ENCODE measurements at regions not wholly inside any gene's neighbourhood (a gene's known extent, or its start where the extent isn't known, plus 50 kb on each side); places are given as distances from the start of the nearest gene placed in this dataset.
A peak's percentile ranks its signal among the peaks of the same experiment; 100 is the strongest.
"Not testable (repeated sequence)": the region's sequence is repeated elsewhere in the genome, so short reads cannot be mapped to it uniquely, and the experiment has no call there.

DNA sequence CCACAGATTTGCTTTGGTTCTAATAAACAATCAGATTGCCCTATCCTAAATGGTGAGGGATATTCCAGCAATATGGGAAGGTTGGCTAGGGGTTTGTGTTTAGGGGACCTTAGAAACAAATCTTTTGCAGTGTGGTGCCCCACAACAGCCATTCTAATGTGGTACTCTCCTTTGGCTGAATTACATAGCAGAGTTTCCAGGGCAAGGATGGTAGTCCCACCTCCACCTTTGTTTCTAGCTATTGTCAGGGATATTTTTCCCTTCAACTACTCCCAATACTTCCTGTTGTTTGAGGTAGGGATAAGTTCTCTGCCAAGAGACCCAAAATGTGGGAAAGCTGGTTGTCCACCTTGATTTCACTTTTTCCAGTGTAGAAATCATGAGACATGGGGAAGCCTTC is 494.7 kb upstream of the CHORDC1 start:
- DNase-seq, result no peak

DNA sequence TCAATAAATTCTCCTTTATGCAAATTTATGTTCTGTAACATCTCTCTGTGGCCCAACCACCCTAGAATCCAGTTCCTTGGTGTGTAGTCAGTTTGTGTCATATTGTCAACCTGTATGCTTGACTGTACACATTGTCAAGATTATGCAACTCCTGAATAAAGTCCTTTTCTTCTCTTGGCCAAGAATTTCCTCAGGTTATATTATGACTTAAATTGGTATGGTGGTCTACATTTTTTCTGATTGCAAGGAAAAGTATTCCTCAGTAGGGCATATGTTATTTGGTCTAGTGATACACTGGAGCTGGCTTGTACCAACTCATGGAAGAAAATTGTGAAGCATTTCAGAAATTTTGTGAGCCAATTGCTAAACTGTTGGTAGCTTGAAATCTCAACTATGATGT is 482.8 kb upstream of the CHORDC1 start:
- no peak for DNase-seq

DNA sequence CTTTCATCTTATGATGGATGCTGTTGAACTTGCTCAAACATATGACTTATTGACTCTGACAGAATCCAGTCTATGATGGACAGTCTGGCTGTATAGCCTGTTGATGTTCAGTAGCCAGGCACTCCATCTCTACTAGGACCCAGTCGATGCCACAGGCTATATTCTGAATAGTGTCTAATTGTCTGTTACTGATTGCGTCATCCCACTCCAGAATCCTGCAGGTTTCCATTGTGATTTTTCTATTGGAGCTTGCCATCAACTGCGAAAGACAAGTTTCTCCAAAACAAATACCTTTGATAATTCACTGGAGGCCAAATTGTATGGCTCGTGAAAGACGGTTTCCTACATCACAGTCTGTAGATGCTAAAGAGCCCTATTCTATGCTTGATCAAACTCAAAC is 481.7 kb upstream of the CHORDC1 start:
- no peak for DNase-seq

DNA sequence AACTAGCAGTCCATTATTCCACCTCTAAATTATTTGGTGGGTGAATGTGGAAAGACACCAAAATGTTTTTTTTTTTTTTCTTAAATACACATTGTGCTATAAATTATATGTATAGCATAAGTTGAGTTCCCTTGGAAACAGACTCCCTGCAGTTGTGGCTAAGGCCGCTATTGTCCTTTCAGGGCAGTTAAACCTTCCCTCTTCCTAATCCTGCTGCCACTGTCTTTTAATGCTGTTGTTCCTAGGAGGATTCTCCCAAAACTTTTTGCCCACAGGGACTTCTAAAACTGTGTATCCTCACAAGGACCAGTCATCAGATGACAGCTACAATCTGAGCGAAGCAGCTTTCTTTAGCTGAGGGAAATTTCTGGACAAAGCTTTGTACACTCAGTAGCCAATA is 478.9 kb upstream of the CHORDC1 start:
- DNase-seq, result no peak

DNA sequence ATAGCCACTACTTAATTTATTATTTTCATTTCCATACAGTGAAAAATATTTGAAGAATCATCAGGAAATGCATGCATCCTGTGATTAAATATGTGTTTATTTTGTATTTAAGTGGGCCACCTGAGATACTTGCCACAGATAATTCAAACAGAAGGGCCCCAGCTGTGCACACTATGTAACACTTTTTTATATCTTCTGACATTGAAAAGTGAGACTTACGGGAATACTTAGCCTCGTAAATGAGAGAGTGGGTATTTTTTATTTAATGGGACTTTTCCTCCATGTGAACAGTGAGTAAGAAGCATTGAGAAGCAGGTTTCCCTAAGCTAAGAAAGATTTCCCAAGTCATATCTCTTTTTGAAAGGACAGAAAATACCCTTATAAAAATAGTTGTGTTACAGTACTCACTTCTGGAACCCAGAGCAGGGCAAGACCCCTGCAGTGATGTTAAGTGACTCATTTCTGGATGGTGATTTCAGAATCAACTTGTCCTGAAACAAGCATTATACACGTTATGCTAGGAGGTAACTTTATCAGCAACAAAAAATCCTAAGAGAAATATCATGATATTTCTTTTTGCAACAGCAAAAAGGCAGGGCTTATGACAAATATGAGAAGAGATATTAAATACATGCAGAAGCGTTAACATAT is 478.1 kb upstream of the CHORDC1 start:
- no peak for DNase-seq

DNA sequence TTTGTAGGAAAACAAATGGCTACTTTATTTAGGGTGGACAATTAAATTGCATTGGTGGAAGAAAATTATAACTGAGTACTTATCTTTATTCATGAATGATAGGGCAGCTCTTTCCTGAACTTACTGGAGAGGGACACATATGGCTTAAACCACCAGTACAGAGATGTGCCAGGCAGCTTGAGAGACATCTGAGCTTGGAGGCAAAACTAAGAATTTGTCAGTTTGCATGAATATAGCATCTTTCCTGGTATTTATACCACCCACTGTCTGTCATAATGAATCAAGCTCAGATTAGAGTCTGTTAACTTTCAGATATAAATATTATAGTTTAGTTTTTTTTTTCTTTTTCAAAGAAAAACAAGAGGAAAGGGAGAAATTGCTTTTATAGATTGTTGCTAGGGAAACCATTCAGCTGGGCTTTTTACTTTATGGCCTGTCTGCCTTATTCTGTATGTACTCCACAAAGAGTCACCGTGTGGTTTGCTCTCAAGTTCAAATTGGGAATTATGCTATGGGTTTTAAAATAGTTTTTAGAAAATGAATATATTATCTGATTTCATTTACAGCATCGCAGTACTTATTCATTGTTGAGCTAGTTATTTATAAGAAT is 477.0 kb upstream of the CHORDC1 start:
- no peak for DNase-seq

DNA sequence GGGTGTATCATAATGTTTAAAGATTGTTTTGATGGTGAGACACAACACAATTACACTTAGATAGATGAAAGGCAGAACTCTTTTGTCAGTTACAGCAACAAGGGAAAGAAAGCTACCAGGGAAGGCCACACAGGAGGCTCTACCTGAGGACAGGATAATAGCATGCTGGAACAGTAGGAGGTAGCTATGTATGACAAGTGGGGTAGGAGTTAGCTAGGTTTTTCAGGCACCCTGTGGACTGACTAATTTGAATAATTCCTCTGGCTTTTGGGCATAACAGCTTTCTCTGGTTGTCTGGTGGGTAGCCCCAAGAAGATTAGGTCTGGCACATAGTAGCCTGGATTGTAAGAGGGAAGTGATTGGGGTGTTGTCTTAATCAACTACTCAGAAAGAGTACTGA is 475.4 kb upstream of the CHORDC1 start:
- no peak for DNase-seq

DNA sequence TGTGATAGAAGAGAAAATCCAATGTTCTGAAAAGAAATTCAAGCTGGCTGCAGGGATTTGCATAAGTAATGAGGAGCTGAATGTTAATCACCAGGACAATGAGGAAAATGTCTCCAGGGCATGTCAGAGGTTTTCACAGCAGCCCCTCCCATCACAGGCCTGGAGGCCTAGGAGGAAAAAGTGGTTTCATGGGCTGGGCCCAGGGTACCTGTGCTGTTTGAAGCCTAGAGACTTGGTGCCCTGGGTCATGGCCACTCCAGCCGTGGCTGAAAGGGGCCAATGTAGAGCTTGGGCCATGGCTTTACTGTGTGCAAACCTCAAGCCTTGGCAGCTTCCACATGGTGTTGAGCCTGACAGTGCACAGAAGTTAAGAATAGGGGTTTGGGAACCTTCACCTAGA is 452.6 kb upstream of the CHORDC1 start:
- DNase-seq, result not testable (repeated sequence)

DNA sequence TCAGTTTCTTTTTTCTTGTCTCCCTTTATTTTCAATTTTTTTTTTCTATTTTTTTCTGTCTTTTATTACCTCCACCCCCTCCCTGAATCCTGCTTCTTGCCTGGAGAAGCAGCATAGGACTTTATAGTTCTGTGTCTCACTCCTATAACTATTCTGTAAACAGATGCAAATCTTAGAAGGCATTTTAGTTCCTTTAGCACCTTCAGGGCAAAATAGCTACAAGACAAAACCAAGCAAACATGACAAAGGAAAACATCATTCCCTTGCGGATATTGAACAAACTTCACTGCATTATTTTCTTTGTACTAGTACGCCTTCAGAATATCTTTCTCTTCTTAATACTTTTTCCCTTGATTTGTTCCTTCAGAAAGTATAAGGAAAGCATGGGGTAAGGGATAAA is 446.2 kb upstream of the CHORDC1 start:
- no peak for DNase-seq

DNA sequence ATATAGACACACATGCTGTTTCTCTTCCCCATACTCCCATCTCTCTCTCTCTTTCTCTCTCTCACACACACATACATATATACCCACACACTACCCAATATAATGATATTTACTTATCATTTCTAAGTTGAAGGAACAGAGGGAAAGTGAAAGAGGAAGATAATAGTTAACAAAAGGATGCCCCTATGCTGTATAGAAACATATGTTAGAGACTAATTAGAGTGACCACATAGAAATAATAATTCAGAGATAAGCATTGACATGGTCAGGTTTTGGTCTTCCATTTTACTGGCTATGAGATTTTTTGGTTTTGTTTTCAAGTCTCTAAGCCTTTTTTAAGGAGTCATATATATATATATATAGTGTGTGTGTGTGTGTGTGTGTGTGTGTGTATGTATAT is 445.7 kb upstream of the CHORDC1 start:
- no peak for DNase-seq

DNA sequence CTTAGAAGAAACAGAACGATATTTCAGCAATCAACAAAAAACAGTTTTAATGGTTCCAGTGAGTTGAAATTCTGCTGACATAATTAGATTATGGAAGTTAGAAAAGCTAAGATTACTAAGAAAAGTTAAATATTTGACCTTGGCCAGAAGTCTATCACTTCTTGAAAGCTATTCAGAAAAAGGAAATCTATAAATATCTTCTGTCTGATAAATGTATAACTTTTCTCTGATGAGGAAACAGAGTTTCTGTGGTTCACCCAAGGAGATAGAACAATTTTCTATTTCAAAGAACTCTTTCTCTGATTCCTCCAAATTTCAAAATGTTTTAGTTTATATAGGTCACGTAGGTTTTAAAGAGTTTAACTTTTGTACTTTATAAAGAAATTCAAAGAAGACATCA is 438.4 kb upstream of the CHORDC1 start:
- DNase-seq, result no peak

DNA sequence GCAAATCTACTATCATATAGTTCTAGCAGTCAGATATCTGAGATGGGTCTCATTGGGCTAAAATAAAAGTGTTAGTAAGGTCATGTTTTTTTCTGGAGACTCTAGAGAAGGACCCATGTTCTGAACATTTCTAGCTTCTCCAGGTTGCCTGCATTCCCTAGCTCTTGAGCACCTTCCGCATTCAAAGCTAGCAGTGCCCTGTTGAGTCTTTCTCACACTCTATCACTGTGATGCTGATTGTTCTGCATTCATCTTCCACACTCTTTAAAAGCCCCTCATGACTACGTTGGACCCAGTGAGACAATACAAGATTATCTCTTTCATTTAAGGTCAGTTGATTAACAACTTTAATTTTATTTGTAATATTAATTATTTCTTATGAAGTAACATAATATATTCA is 433.3 kb upstream of the CHORDC1 start:
- no peak for DNase-seq

DNA sequence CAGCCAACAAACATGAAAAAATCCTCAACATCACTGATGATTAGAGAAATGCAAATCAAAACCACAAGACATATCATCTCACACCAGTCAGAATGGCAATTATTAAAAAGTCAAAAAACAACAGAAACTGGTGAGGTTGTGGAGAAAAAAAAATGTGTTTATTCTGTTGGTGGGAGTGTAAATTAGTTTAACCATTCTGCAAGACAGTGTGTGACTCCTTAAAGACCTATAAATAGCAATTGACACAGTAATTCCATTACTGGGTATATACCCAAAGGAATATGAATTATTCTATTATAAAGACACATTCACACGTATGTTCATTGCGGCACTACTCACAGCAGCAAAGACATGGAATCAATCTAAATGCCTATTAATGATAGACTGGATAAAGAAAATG is 427.3 kb upstream of the CHORDC1 start:
- DNase-seq, result no peak

DNA sequence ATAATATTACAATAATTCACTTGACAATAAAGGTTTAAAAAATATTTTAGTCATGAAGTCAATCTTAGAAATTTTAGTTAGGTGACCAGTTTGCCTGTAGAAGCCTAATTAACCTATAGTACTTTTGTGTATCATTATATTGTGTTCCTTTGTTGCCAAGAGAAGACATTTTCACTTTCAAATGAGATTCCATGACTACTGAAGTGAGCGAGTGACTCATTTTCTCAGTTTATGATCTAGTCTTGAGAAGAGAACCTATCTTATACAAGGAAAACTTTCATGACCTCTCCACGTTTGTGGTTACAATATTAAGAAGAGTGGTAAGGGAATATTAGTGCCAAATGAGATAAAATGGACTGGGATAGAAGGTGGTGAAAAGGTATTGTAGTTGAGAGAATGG is 423.9 kb upstream of the CHORDC1 start:
- DNase-seq, result no peak

DNA sequence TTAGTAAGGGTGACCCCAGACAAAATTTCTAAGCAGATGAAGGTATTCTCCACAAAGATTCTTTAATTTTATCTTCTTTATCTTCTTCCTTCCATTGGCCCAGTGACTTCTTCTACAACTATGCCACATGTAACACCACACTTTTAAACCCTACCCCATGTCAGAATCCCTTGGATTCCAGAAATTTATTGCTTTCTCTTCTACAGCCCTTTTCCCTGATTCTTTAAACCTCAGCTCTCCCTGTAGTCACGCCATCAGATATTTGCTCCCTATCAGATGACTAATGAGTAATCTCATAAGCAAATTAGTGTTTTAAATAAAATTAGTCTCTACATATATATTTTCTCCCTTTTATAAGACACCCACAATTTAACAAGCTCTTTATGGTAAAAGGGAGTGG is 423.4 kb upstream of the CHORDC1 start:
- no peak for DNase-seq

DNA sequence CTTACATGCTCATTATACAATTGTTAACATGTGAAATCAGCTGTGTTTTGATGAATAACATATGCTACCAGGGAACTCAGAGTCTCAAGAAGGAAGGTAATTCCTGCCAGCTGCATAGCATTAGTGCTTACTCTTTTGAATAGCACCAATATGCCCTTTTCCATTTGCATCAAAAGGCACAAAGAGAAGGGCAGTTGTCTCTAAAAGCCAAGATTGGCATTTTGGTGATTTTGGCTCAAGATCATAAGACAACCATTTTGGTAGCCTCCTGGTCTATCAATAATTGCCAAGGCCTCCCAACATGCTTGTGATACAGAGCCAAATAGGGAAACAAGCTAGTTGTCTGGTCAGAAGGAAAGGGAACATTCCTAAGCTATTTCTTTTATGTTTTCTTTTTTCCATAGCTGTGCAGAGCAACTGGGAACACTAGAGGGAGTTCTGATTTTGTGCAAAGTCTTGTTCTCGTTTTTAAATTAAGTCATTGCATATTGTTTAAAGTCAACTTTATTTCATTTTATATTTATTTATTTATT is 416.7 kb upstream of the CHORDC1 start:
- peak; percentile 49 for DNase-seq

DNA sequence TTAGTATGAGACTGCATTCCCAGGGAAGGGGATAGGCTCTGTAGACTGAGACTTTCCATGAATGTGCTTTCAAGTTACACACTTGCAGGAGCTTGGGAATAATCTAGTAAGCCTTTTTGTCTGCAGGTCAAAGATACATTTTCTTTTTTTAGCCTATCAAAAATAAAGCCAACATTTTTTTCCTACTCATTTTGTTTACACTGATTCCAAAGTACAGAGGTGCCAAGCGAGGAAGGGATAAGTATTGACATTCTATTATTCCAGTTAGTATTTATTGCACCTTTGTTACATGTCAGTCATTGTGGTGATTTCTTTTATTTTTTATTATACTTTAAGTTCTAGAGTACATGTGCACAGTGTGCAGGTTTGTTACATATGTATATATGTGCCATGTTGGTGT is 413.0 kb upstream of the CHORDC1 start:
- DNase-seq, result no peak

DNA sequence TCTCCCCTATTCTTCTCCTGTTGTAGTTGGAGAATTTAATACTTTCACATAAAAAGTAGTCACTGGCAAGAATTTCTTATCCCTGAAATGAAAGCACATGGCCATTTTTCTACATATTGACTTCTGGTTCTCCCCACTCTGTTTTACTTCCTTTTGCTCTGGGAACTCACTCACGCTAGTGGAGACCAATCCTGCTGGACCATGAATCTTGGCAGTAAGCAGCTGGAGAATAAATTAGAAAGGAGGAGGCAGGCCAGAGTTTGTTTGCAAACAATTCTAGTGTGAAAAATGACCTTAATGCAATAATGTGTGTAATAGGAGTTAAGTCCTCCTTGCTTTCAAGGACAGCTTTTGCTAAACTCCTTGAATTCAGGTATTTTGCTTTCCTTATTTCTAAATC is 412.3 kb upstream of the CHORDC1 start:
- no peak for DNase-seq

DNA sequence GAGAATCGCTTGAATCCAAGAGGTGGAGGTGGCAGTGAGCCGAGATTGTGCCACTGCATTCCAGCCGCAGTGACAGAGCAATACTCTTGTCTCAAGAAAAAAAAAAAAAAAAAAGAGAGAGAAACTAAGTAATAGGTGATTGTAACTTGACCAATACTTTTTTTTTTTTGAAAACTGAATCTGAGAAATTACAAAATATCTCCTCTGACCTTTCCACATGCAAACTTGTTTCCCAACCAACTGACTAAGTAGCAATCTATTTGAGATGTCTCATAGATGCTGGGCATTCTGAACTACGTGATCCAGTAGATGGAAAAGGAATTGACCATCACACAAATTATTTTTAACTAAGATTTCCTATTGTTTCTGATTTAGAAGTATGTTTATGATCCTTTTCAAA is 407.3 kb upstream of the CHORDC1 start:
- DNase-seq, result no peak

DNA sequence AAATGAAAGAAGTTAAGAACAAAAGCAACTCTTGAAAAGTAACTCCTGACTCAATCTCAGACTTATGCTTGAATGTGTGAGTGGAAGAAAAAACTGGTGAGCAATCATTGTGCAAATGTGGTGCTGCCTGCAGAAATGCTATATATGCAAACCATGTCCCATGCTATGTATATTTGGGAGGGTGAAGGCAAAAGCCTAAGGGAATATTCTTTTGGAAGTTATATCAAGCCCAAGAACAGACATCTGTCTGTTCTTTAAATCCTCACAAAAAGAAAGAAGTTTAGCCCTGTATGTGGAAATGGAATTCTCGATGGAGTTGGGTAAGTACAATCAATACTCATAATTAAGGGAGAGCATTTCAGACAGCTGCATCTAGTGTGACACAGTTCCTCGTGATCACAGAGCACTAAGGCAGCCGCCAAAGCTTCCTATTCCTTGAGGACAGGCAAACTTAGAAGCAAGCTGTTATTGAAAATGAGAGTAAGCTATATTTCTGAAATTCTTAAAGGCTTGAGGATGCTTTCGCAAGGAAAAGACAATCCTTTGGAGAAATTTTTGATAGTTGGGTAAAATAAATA is 406.5 kb upstream of the CHORDC1 start:
- no peak for DNase-seq

DNA sequence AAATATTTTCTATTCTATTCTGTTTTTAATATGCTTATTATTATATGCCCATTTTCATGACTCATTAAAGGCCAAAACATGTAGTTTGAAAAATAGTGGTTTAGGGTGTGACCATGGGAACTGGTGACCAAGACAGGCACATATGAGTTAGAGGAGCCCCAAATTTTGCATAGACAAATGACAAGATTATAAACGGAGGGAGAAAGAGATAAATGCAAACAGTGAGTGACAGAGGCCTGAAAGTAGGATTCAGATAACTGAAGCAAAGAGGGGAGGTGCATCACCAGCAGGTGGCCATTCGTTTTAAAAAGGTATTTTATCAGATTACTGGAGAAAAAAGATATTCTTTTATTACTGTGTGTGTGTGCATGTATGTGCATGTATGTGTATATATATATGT is 391.5 kb upstream of the CHORDC1 start:
- DNase-seq, result no peak

DNA sequence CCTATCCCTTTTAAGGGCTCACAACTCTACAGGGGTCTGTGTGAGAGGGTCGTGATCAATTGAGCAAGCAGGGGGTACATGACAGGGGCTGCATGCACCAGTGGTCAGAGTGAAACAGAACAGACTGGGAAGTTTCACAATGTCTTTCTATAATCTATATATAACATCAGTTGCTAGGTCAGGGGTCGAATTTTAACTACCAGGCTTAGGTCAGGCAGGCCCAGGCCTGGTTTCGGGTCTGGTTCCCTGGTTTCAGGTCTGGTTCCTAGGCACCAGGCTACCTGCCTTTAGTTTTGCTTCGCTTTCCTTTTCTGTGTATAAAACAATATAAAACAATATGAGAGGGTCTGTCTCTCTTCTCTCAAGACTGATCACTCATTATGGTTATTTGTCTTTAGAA is 390.2 kb upstream of the CHORDC1 start:
- DNase-seq, result not testable (repeated sequence)

DNA sequence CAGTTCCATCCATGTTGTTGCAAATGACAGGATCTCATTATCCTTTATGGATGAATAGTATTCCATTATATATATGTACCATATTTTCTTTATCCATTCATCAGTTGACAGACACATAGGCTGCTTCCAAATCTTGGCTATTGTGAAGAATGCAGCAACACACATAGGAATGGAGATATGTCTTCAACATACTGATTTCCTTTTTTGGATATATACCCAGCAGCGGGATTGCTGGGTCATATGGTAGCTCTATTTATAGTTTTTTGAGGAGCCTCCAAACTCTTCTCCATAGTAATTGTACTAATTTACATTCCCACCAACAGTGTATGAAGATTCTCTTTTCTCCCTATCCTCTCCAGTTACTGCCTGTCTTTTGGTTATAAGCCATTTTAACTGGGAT is 383.9 kb upstream of the CHORDC1 start:
- DNase-seq, result no peak

DNA sequence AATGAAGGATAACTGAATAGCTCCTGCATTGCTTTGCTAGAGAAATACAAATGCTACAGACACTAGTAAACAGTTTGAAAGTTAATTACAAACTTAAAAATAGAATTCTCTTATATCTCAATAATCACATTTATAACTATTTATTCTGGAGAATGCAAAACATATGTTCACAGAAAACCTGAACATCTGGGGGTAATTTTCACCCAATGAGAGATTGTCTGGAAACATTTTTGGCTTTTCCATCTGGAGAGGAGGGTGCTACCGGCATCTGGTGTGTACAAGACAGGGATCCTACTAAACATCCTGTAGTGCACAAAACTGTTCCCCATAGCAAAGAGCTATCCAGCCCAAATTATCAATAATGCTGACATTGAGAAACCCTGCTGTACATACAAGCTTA is 378.4 kb upstream of the CHORDC1 start:
- DNase-seq, result no peak

DNA sequence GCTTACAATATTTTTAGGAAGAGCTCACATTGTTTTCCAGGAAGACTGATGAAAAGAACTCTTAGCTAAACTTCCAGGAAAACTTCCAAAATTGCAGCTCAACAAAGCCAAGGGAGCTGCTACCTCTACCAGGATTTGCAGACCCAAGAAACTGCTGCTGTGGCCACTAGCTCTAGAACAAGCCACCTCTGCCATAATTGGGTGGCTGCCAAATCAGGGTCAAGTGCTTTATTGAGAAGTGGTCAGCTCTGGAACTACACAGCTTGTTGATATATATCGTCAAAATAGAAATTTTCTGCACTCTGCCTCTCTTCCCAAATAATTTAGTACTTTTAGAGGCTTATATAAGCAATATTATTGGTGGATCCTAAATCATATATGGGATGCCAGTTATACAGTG is 371.8 kb upstream of the CHORDC1 start:
- no peak for DNase-seq

Measured in fibroblast of skin of right quadriceps (primary cell).